Caco-2 (cell line): ENCODE measurements at regions not wholly inside any gene's neighbourhood (a gene's known extent, or its start where the extent isn't known, plus 50 kb on each side); places are given as distances from the start of the nearest gene placed in this dataset.

Experiments used
- BruUV-seq: library from RNA; stranded (reverse); fragments of 400-500 nt; replicated peaks from 2 replicates; lab custom pipeline; 2021; lab: Mats Ljungman, UMichigan
- CTCF ChIA-PET: fragments of 300-600 bp; sonication (Branson Sonifier 250); formaldehyde crosslinking; loops from one replicate; lab custom pipeline; 2022; ENCODE audit warnings: antibody characterized with exemption; lab: Charles Lee
- POLR2A ChIA-PET: fragments of 300-600 bp; sonication (Branson Sonifier 250); formaldehyde crosslinking; loops from one replicate; lab custom pipeline; 2022; ENCODE audit warnings: antibody characterized with exemption; lab: Charles Lee
- DNase-seq, 2 experiments: peaks; one replicate each; pipeline versions ENCODE4 v3.0.0 to v3.0.0-alpha.2; 2020 to 2022
- H3K27me3 ChIP-seq: replicated peaks from 2 replicates; pipeline ENCODE4 v1.6.0; 2011; ENCODE audit warnings: low read length; ENCODE audit not compliant: control insufficient read depth, insufficient read depth
- H3K36me3 ChIP-seq: 2 replicates; pipeline ENCODE4 v1.5.1; 2011; ENCODE audit warnings: low read length; ENCODE audit not compliant: control insufficient read depth, insufficient read depth
- H3K4me1 ChIP-seq: fragments of 250-450 bp; sonication (Bioruptor Pico); 2 replicates; pipeline ENCODE4 v1.5.1; 2020; ENCODE audit warnings: mild to moderate bottlenecking
- H3K4me3 ChIP-seq: 2 replicates; pipeline ENCODE4 v1.5.1; 2011; ENCODE audit warnings: low read depth, mild to moderate bottlenecking, control low read depth, low read length
- H3K9me3 ChIP-seq: fragments of 250-450 bp; sonication (Bioruptor Pico); 2 replicates; pipeline ENCODE4 v1.5.1; 2020; ENCODE audit warnings: mild to moderate bottlenecking, moderate library complexity
- H3K27ac Mint-ChIP-seq: one replicate; pipeline ENCODE4 v1.8.0; 2022; ENCODE audit warnings: mixed read lengths; ENCODE audit not compliant: unreplicated experiment
- H3K27me3 Mint-ChIP-seq: one replicate; pipeline ENCODE4 v1.8.0; 2022; ENCODE audit warnings: mixed read lengths; ENCODE audit not compliant: insufficient read depth, unreplicated experiment
- H3K36me3 Mint-ChIP-seq: one replicate; pipeline ENCODE4 v1.8.0; 2022; ENCODE audit warnings: mild to moderate bottlenecking, mixed read lengths; ENCODE audit not compliant: insufficient read depth, unreplicated experiment
- H3K4me1 Mint-ChIP-seq: one replicate; pipeline ENCODE4 v1.8.0; 2022; ENCODE audit warnings: low read depth, mixed read lengths; ENCODE audit not compliant: unreplicated experiment
- H3K4me3 Mint-ChIP-seq: one replicate; pipeline ENCODE4 v1.8.0; 2022; ENCODE audit warnings: mild to moderate bottlenecking, moderate library complexity, mixed read lengths; ENCODE audit not compliant: unreplicated experiment
- H3K9me3 Mint-ChIP-seq: one replicate; pipeline ENCODE4 v1.8.0; 2022; ENCODE audit warnings: mixed read lengths; ENCODE audit not compliant: unreplicated experiment
- CTCF ChIP-seq, 2 experiments: fragments of 200-600 bp in 1 of 2; IDR thresholded peaks; 1 replicate in 1 of 2; 2 replicates in 1 of 2; pipeline versions ENCODE4 v1.5.1 to v1.8.0; 2011 to 2022; ENCODE audit warnings: antibody characterized with exemption in 1 of 2, control low read depth in 1 of 2, inconsistent platforms in 1 of 2, low read depth in 1 of 2, low read length in 1 of 2, mild to moderate bottlenecking in 1 of 2, moderate library complexity in 1 of 2; ENCODE audit not compliant: insufficient read depth in 1 of 2, severe bottlenecking in 1 of 2, unreplicated experiment in 1 of 2
- intact Hi-C: fragments of 100-400 bp; cut with micrococcal nuclease; formaldehyde crosslinking; loops from one replicate; pipeline ENCODE4 v1.10.0; 2022; ENCODE audit not compliant: unreplicated experiment

- Histone ChIP-seq H3K4me3 (no peak overlapping the region), H3K36me3 (no peaks in the 10 kb centered on the region), H3K27me3 (no peaks in the 10 kb centered on the region), H3K9me3 (no peaks in the 10 kb centered on the region), H3K4me1 (no peaks in the 10 kb centered on the region)
- no peak overlapping the region for H3K27ac Mint-ChIP-seq
- intact Hi-C loops, result no loop called here
- CTCF ChIA-PET, result interaction anchor here (0.5 to 0.6 kb wide), 3 partner anchors 38 to 549 kb away, joined by 3 to 4 read pairs (median 4); no protein-coding TSS in a partner anchor
- peak; percentile 63 to 72 for TF ChIP-seq CTCF (IDR thresholded peaks at IDR 0.05; ENCODE audit: insufficient read depth in 1 of 2, low read depth in 1 of 2, low read length in 1 of 2, severe bottlenecking in 1 of 2, unreplicated experiment in 1 of 2)
- no peaks in the 10 kb centered on the region for H3K36me3 Mint-ChIP-seq
- no peaks in the 10 kb centered on the region for H3K4me1 Mint-ChIP-seq
- POLR2A ChIA-PET, result no interaction called here
- H3K9me3 Mint-ChIP-seq, result no peaks in the 10 kb centered on the region
- peaks cover 16% of the 10 kb centered on the region for H3K27me3 Mint-ChIP-seq
- H3K4me3 Mint-ChIP-seq, result no peak overlapping the region
- peak in 1 of 2 experiments; percentile 54 for DNase-seq
- no TSS peak for BruUV-seq
These were observed 464.5 kb downstream of the ICE1 start for GRCh38 chr5:5886812-5887486.

- CTCF ChIA-PET, result interaction anchor here (0.5 kb wide), 1 partner anchor 38 kb away, joined by 4 read pairs; no protein-coding TSS in a partner anchor
- H3K27me3 Mint-ChIP-seq, result peaks cover 16% of the 10 kb centered on the region
- no peaks in the 10 kb centered on the region for H3K27me3 ChIP-seq
- H3K36me3 ChIP-seq, result no peaks in the 10 kb centered on the region
- H3K36me3 Mint-ChIP-seq, result no peaks in the 10 kb centered on the region
- H3K4me1 ChIP-seq, result no peaks in the 10 kb centered on the region
- H3K4me3 Mint-ChIP-seq, result no peak overlapping the region
- H3K9me3 ChIP-seq, result no peaks in the 10 kb centered on the region
- no peak overlapping the region for H3K27ac Mint-ChIP-seq
- DNase-seq, result no peak
- no peak overlapping the region for H3K4me3 ChIP-seq
- H3K9me3 Mint-ChIP-seq, result no peaks in the 10 kb centered on the region
- no peaks in the 10 kb centered on the region for H3K4me1 Mint-ChIP-seq
- POLR2A ChIA-PET, result no interaction called here
- intact Hi-C loops, result no loop called here
- no TSS peak for BruUV-seq
- TF ChIP-seq CTCF (IDR thresholded peaks at IDR 0.05; ENCODE audit: insufficient read depth in 1 of 2, low read depth in 1 of 2, low read length in 1 of 2, severe bottlenecking in 1 of 2, unreplicated experiment in 1 of 2), result no peak
These were observed 463.9 kb downstream of the ICE1 start for GRCh38 chr5:5886353-5886752.

- DNase-seq, result no peak
- no peak overlapping the region for H3K4me3 ChIP-seq
- peaks cover 14% of the 10 kb centered on the region for H3K27me3 Mint-ChIP-seq
- no peaks in the 10 kb centered on the region for H3K36me3 Mint-ChIP-seq
- no peaks in the 10 kb centered on the region for H3K9me3 ChIP-seq
- no peak for TF ChIP-seq CTCF (IDR thresholded peaks at IDR 0.05; ENCODE audit: insufficient read depth in 1 of 2, low read depth in 1 of 2, low read length in 1 of 2, severe bottlenecking in 1 of 2, unreplicated experiment in 1 of 2)
- ChIA-PET POLR2A (no interaction called here), CTCF (no interaction called here)
- no peak overlapping the region for H3K4me3 Mint-ChIP-seq
- no peaks in the 10 kb centered on the region for H3K4me1 Mint-ChIP-seq
- no peaks in the 10 kb centered on the region for H3K36me3 ChIP-seq
- H3K4me1 ChIP-seq, result no peaks in the 10 kb centered on the region
- H3K27ac Mint-ChIP-seq, result no peak overlapping the region
- no peaks in the 10 kb centered on the region for H3K27me3 ChIP-seq
- BruUV-seq, result no TSS peak
- intact Hi-C loops, result no loop called here
- H3K9me3 Mint-ChIP-seq, result no peaks in the 10 kb centered on the region
These were observed 463.3 kb downstream of the ICE1 start for GRCh38 chr5:5885782-5886181.
